Stimulated activated CD4-positive, alpha-beta T cell treated with anti-CD3 and anti-CD28 coated beads, Interleukin-4, amount 100 ng/mL, for 4 hours (primary cell): ENCODE measurements at regions not wholly inside any gene's neighbourhood (a gene's known extent, or its start where the extent isn't known, plus 50 kb on each side); places are given as distances from the start of the nearest gene placed in this dataset.
"Not testable (repeated sequence)": the region's sequence is repeated elsewhere in the genome, so short reads cannot be mapped to it uniquely, and the experiment has no call there.

Source experiments
- DNase-seq, 2 experiments: peaks; one replicate each; pipeline ENCODE4 v3.0.0-alpha.2; 2020

DNA sequence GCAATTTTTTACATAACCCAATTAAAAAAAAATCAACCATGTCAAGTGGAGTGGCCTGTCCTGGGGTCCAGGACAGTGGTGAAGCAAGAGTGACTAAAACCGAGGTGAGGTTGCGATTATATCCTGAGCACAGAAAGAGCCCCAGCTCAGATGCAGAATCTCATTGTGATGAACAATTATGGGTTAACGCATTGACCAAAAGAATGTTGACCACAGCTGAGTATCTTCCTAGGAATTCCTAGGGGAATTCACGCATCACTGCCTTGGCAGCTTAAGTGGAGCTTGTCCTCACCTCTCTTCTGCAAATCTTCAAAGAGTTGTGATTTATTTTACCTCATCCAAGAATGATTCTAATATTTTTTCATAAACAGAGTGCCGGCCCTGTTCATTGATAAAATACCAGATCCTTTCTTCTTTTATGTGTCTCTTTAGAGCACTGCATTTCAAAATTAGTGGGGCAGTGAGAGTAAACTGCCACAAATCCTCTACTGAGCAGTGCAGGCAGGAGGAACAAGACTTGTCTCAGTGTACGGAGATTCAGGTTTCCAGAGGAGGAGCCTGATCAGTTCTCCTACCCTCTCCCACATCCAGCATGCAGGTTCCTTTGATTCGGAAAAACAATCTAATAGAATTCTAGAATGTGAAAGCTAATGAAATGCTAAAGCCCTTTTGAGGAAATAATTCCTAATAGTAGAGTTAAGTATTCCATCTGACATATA is 60.1 kb upstream of the ZNF184 start:
- no peak for DNase-seq

DNA sequence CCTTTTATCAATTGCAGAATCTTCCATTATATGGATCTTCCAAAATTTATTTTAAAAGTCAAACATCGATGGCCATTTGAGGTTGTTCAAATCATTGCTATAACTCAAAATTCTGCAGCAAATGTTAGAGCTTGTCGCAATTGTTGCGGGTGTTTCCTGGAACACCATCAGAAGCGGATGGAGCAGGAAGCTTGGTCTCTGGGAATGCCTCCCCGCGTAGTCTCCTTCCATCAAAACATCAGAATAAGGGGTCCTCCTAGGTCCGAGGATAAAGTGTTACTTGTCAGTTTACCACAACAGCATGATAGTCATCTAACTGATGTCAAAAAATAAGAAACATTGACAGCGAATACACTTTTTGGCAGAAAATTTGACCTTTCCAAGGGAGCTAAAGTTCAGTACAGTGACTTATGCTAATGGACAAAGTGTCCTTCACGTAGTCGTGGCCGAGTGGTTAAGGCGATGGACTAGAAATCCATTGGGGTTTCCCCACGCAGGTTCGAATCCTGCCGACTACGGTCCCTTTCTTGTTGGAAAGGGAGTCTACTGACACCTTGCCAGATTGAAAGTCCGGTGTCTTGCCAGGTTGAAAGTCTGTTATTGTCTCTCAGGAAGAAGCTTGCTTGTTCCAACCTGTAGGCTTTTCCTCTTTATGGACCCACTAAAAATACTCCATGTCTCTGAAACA is 59.0 kb upstream of the ZNF184 start:
- no peak for DNase-seq

DNA sequence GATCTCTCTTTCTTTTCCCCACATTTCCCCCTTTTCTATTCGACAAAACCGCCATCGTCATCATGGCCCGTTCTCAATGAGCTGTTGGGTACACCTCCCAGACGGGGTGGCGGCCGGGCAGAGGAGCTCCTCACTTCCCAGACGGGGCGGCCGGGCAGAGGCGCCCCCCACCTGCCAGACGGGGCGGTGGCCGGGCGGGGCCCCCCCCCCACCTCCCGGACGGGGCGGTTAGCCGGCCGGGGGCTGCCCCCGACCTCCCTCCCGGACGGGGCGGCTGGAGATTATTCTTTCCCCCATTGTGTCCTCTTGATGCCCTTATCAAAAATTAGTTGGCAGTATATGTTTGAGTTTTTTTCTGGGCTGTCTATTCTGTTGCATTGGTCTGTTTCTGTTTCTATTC is 56.9 kb upstream of the ZNF184 start:
- not testable (repeated sequence) for DNase-seq

DNA sequence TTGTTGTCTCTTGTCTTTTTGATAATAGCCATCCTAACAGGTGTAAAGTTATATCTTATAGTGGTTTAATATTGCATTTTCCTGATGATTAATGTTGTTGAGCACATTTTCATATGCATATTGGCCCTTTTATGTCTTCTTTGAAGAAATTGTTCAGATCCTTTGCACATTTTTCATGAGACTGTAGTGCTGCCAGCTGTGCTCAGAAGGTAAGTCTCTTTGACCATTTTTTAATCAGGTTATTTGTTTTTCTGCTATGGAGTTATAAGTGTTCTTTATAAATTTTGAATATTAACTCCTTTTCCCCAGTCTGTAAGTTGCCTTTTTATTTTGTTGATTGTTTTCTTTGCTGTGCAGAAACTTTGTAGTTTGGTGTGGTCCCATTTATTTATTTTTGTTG is 55.8 kb upstream of the ZNF184 start:
- DNase-seq: no peak
